WERI-Rb-1 (cell line): ENCODE measurements at regions not wholly inside any gene's neighbourhood (a gene's known extent, or its start where the extent isn't known, plus 50 kb on each side); places are given as distances from the start of the nearest gene placed in this dataset.

ENCODE experiments used
- DNase-seq: peaks from one replicate; pipeline ENCODE4 v3.0.0-alpha.2; 2020
- H3K27ac ChIP-seq: fragments of 250-450 bp; sonication (Bioruptor Pico); 2 replicates; pipeline ENCODE4 v1.5.1; 2020; ENCODE audit warnings: mild to moderate bottlenecking, moderate library complexity
- H3K27me3 ChIP-seq: fragments of 250-450 bp; sonication (Bioruptor Pico); 2 replicates; pipeline ENCODE4 v1.5.1; 2021; ENCODE audit warnings: mild to moderate bottlenecking, low read depth, moderate library complexity; ENCODE audit not compliant: insufficient read depth, severe bottlenecking
- H3K36me3 ChIP-seq: fragments of 250-450 bp; sonication (Bioruptor Pico); 2 replicates; pipeline ENCODE4 v1.5.1; 2020; ENCODE audit warnings: mild to moderate bottlenecking, moderate library complexity
- H3K4me3 ChIP-seq: 2 replicates; pipeline ENCODE4 v1.5.1; 2011; ENCODE audit warnings: low read depth, mild to moderate bottlenecking, control low read depth, low read length
- H3K9me3 ChIP-seq: fragments of 250-450 bp; sonication (Bioruptor Pico); 2 replicates; pipeline ENCODE4 v1.5.1; 2021; ENCODE audit warnings: mild to moderate bottlenecking, moderate library complexity; ENCODE audit not compliant: severe bottlenecking
- TF ChIP-seq, protein P1 (sequence below): IDR thresholded peaks from 2 replicates; pipeline ENCODE4 v1.5.1; 2011; ENCODE audit warnings: low read depth, mild to moderate bottlenecking, control low read depth, inconsistent platforms, low read length

- TF ChIP-seq, protein P1, sequence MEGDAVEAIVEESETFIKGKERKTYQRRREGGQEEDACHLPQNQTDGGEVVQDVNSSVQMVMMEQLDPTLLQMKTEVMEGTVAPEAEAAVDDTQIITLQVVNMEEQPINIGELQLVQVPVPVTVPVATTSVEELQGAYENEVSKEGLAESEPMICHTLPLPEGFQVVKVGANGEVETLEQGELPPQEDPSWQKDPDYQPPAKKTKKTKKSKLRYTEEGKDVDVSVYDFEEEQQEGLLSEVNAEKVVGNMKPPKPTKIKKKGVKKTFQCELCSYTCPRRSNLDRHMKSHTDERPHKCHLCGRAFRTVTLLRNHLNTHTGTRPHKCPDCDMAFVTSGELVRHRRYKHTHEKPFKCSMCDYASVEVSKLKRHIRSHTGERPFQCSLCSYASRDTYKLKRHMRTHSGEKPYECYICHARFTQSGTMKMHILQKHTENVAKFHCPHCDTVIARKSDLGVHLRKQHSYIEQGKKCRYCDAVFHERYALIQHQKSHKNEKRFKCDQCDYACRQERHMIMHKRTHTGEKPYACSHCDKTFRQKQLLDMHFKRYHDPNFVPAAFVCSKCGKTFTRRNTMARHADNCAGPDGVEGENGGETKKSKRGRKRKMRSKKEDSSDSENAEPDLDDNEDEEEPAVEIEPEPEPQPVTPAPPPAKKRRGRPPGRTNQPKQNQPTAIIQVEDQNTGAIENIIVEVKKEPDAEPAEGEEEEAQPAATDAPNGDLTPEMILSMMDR: no peak
- Histone ChIP-seq H3K27ac (no peak overlapping the region), H3K4me3 (no peak overlapping the region), H3K9me3 (no peaks in the 10 kb centered on the region), H3K36me3 (no peaks in the 10 kb centered on the region), H3K27me3 (no peaks in the 10 kb centered on the region)
- DNase-seq: no peak
These were observed 1770.9 kb downstream of the BRINP3 start for GRCh38 chr1:188706742-188707141.

DNA sequence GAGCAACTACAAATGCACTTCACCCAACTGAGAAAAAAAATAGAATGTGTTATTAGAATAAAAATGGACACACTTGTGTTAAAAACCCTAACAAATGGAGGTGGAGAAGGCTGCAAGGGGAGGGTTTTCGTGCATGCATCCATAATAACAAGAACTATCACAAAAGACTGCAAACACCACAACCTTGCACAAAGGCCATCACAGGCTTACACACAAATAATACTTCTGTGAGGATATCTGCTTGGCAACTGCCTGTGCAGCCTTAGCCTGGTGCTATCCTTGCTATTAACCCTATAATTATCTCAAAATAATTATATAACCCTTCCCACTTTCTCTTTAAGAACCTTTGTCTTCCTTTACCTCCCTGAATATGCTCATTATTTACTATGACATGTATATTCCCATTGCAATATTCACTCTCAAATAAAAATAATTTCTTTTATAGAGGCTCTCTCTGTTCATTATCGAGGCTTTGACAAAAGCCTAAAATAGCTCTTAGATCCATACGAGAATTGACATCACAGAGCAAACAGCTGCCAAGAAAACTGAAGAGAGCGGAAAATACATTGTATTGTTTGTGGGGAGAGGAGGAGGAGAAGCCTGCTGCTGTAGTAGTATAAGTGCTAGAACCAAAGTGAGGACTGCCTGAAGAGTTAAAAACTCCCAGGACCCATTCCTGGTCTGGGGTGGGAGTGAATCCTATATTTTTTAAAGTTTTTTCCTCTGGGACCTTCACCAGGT lies 1768.7 kb downstream of the BRINP3 start:
- Histone ChIP-seq H3K36me3 (no peaks in the 10 kb centered on the region), H3K9me3 (no peaks in the 10 kb centered on the region), H3K27me3 (no peaks in the 10 kb centered on the region), H3K27ac (no peak overlapping the region), H3K4me3 (no peak overlapping the region)
- no peak for DNase-seq
- TF ChIP-seq, protein P1: no peak

GRCh38 chr1:188715566-188715965 lies 1762.1 kb downstream of the BRINP3 start:
- TF ChIP-seq, protein P1: no peak

GRCh38 chr1:188719735-188720134 lies 1757.9 kb downstream of the BRINP3 start:
- TF ChIP-seq, protein P1: no peak
- H3K9me3 ChIP-seq: no peaks in the 10 kb centered on the region
- no peaks in the 10 kb centered on the region for H3K36me3 ChIP-seq
- no peaks in the 10 kb centered on the region for H3K27me3 ChIP-seq
- H3K27ac ChIP-seq: no peak overlapping the region
- DNase-seq: no peak
- H3K4me3 ChIP-seq: no peak overlapping the region

More at GRCh38 chr1:188715566-188715965, 1762.1 kb downstream of the BRINP3 start:
- H3K27ac ChIP-seq: no peak overlapping the region
- H3K9me3 ChIP-seq: no peaks in the 10 kb centered on the region
- no peak overlapping the region for H3K4me3 ChIP-seq
- H3K27me3 ChIP-seq: no peaks in the 10 kb centered on the region
- DNase-seq: no peak
- no peaks in the 10 kb centered on the region for H3K36me3 ChIP-seq

DNA sequence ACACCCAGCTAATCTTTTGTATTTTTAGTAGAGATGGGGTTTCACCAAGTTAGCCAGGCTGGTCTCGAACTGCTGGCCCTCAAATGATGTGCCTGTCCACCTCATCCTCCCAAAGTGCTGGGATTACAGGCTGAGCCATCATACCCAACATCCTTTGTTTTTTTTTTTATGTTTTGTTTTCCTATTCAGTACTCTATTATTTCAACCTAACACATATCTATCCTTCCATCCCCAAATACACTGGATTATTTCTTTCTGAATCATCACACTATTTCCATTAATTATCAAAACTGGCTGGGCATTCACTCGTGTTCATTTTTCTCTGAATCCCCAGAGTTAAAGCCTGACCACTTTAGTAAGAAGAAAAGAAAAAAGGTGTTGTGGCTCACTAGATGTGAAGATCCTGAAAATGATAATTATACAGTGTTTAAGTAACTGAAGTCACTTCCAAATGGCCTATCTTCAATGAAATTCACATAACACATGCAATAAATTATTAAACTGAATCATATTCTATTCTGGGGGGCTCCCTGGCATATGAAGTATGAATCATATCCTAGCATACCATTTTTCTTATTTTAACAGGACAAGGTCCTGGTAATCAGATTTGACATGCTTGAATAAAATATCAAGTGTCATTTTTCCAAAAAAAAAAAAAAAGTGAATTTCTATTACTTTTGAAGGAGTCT lies 1754.2 kb downstream of the BRINP3 start:
- Histone ChIP-seq H3K4me3 (no peak overlapping the region), H3K27me3 (no peaks in the 10 kb centered on the region), H3K36me3 (no peaks in the 10 kb centered on the region), H3K27ac (no peak overlapping the region), H3K9me3 (no peaks in the 10 kb centered on the region)
- TF ChIP-seq, protein P1: no peak
- no peak for DNase-seq
